NCI-H1694 treated with DMSO at 0.1 percent for 48 hours (cell line): ENCODE measurements at regions not wholly inside any gene's neighbourhood (a gene's known extent, or its start where the extent isn't known, plus 50 kb on each side); places are given as distances from the start of the nearest gene placed in this dataset.
"Not testable (repeated sequence)": the region's sequence is repeated elsewhere in the genome, so short reads cannot be mapped to it uniquely, and the experiment has no call there.

Source experiments
- DNase-seq: peaks from one replicate; lab custom pipeline; 2025; lab: John Stamatoyannopoulos, UW

GRCh38 chr6:121639021-121639420, 203.6 kb downstream of the GJA1 start:
- DNase-seq, result no peak

GRCh38 chr6:121641158-121641557, 205.7 kb downstream of the GJA1 start:
- no peak for DNase-seq

- DNase-seq, result no peak
These were observed 209.8 kb downstream of the GJA1 start for GRCh38 chr6:121645100-121645745.

GRCh38 chr6:121647905-121648304, 212.5 kb downstream of the GJA1 start:
- no peak for DNase-seq

GRCh38 chr6:121649951-121650350, 214.5 kb downstream of the GJA1 start:
- DNase-seq, result no peak

- no peak for DNase-seq
These were observed 216.0 kb downstream of the GJA1 start for GRCh38 chr6:121651420-121651819.

GRCh38 chr6:121652223-121652622, 216.8 kb downstream of the GJA1 start:
- DNase-seq, result no peak

- no peak for DNase-seq
These were observed 217.5 kb downstream of the GJA1 start for GRCh38 chr6:121652726-121653623.

GRCh38 chr6:121653624-121654008, 218.2 kb downstream of the GJA1 start:
- no peak for DNase-seq

GRCh38 chr6:121657972-121658371, 222.5 kb downstream of the GJA1 start:
- no peak for DNase-seq

GRCh38 chr6:121660277-121660676, 224.8 kb downstream of the GJA1 start:
- no peak for DNase-seq

- DNase-seq, result no peak
These were observed 227.9 kb downstream of the GJA1 start for GRCh38 chr6:121663292-121663810.

GRCh38 chr6:121664158-121664557, 228.7 kb downstream of the GJA1 start:
- DNase-seq, result no peak

GRCh38 chr6:121666814-121667213, 231.4 kb downstream of the GJA1 start:
- DNase-seq, result no peak

GRCh38 chr6:121668259-121668658, 232.8 kb downstream of the GJA1 start:
- DNase-seq, result no peak

- DNase-seq, result no peak
These were observed 235.1 kb downstream of the GJA1 start for GRCh38 chr6:121670511-121670910.

- no peak for DNase-seq
These were observed 242.1 kb downstream of the GJA1 start for GRCh38 chr6:121677571-121677970.

GRCh38 chr6:121678245-121678644, 242.8 kb downstream of the GJA1 start:
- no peak for DNase-seq

- no peak for DNase-seq
These were observed 244.6 kb downstream of the GJA1 start for GRCh38 chr6:121680058-121680457.

GRCh38 chr6:121682666-121683065, 247.2 kb downstream of the GJA1 start:
- DNase-seq, result no peak

GRCh38 chr6:121685806-121686205, 250.4 kb downstream of the GJA1 start:
- not testable (repeated sequence) for DNase-seq

- DNase-seq, result no peak
These were observed 251.2 kb downstream of the GJA1 start for GRCh38 chr6:121686611-121687023.

- no peak for DNase-seq
These were observed 253.5 kb downstream of the GJA1 start for GRCh38 chr6:121688974-121689373.
